Stimulated activated CD4-positive, alpha-beta T cell treated with anti-CD3 and anti-CD28 coated beads, Interleukin-1b, Interleukin-23, amount 100 ng/mL, for 4 hours (primary cell): ENCODE measurements at regions not wholly inside any gene's neighbourhood (a gene's known extent, or its start where the extent isn't known, plus 50 kb on each side); places are given as distances from the start of the nearest gene placed in this dataset.

Experiments
- DNase-seq, 2 donors: peaks; one replicate each; pipeline ENCODE4 v3.0.0-alpha.2; 2020; ENCODE audit warnings: low read depth in 2 of 2

DNA sequence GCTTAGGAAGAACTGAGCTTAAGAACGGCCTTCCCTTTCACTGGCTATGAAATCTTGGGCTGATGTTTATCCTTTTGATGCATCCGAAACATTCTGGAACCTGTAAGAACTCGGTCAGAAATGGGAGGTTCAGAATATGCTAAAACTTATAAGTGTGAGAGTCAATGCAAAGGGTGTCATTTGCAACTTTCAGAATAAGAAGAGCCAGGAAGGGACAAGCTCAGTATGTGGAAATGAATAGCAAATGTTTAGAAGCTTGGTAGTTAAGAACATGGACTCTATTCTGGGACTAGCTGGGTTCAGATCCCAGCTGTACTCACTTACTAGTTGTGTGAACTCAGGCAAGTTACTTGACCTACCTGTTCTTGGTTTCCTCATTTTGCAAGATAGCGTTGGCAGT is 234.1 kb downstream of the OMA1 start:
- DNase-seq: no peak

DNA sequence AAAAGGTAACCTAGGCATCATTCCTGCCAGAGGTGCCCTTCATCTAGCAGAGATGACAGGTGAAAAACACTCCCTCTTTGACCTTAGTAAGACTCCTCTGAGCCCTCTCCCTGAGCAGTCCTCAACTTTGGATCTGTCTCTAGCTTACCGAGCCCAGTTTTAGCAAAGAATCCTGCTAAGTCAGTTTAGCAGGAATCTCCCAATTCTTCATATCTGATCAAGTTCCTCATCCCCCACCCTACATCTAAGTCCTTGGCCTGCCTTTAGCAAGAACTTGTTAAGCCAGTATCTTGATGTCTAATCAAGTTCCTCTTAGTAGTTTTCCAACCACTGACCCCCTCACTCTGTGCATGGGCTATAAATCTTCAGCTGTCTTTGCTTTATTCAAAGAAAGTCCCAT is 235.6 kb downstream of the OMA1 start:
- no peak for DNase-seq

DNA sequence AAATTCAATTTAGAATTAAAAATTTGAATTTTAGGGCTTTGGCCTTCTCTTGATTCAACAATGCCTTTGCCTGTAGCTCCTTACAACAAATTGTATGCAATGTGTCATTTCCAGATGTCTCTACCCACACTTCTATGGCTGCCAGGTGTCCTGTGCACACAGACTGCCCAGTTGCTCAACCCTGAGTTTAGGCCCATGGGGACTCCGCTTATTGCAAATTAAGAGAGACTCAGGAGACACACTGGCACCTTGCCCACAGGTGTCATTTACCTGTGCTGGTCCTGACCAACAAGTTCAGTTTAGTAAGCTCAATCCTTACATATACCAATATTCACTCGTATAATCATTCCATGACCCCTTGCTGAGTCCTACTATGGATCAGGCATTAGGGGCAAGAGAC is 236.1 kb downstream of the OMA1 start:
- no peak for DNase-seq

DNA sequence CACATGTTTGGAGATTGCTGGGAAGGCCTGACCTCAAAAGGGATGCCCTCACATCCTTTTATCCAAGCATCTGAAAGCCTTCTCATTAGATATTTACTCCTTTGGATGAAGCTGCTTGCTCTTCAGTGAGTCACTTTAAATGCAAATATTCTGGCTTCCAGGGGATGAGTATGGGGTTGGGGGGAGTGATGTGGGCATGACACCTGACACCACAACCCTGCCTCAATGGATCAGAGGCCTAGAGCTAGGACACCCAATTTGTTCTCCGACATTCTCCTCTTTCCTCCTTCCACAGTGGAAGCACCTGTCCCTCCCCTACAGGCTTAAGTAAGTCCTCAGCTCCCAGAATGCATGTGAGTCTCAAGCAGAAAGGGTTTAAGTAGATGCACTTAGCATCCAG is 238.3 kb downstream of the OMA1 start:
- no peak for DNase-seq

DNA sequence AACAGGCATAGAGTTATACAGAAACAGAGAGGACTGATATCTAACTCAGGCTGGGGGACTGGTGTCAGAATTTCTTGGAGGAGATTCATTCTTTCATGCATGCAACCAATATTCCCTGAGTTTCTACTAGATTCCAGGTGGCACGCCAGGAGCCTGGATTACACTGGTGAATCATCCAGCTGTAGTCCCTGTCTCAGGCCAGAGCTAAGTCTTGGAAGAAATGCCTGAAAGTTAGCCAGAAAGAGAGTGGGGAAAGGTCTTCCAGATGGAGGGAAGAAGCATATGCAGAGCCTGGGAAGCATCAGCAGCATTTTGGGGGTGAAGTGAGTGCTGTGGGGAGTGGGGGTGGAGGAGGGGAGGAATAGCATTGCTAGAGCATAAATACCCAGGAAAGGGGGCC is 239.1 kb downstream of the OMA1 start:
- no peak for DNase-seq

DNA sequence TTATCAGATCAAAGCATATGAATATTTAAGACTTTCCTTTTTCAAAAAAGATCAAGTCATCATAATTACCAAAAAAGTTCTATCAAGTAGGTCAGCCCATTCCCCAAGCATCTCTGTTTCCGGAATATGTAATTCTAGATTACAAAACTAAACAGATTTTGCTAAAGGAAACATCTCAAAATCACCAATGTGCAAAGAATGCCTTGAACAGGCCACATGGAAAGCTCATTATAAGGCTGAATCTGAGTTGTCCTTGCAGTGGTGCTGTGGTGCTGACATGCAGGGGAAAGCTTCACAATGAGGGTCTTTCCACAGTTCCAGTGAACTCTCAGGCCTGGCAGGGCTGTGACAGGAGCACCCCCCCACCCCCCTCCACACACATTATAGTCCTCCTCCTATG is 240.9 kb downstream of the OMA1 start:
- no peak for DNase-seq

DNA sequence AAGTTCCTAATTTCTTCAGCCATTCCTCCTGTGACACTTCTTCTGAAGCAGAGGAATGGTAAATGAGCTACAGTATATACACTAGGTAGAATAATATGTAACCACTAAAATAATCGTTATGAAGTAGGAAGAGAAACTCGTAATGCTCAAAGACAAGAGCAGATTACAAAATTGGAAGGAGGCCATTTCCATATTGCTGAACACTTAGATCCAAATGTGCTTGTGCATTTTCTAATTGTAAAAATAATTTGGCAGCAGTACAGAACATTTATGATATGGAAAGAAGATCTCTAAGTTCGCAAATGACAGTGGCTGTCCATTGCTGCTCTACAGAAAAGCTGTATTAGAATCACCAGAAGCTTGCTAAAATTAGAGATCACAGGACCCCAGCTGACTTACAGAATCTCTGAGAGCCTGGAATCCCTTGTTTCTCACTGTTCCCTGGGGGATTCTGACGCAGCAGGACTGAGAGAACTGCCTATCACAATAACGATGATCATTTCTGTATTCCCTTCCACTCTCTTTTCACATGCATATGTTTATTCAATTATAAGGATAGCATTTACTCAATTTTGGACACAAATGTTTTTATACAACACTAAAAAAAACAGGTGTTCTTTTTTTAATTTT is 242.1 kb downstream of the OMA1 start:
- DNase-seq: no peak

DNA sequence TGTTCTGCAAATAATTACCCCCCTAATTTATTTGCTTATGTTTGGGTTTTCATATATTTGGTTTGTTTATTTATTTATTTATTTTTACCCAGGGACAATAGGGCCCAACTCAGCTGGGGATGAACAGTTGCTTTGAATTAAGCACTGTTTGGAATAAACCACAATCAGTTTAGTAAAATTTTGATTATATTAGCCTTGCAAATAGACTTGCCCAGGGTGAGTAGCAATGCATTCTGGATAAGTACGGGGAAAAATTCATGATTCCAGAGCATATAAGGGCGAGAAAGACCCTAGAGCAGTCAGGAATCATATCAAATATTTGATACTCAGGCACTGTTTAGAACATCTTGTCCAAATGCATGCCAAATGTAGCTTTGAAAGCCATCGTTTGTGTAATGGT is 242.7 kb downstream of the OMA1 start:
- no peak for DNase-seq

DNA sequence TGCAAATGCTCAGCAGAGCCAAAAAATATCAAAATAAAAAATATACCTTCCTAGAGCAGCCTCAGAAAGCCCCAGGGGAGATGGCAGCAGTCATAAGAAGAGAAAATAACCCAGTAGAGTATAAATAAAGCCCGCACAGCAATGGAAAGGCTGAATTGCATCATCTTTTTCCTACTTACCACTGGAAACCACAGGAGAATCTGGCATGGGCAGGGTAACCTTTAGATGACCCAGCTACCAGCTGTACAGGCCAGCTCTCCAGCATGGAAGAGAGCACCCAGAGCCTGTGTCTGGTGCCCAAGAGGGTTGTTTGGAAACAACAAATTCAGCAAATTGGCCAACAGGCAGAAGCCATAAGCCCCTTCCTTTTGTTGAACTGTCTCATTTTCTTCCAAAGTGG is 253.1 kb downstream of the OMA1 start:
- no peak for DNase-seq

DNA sequence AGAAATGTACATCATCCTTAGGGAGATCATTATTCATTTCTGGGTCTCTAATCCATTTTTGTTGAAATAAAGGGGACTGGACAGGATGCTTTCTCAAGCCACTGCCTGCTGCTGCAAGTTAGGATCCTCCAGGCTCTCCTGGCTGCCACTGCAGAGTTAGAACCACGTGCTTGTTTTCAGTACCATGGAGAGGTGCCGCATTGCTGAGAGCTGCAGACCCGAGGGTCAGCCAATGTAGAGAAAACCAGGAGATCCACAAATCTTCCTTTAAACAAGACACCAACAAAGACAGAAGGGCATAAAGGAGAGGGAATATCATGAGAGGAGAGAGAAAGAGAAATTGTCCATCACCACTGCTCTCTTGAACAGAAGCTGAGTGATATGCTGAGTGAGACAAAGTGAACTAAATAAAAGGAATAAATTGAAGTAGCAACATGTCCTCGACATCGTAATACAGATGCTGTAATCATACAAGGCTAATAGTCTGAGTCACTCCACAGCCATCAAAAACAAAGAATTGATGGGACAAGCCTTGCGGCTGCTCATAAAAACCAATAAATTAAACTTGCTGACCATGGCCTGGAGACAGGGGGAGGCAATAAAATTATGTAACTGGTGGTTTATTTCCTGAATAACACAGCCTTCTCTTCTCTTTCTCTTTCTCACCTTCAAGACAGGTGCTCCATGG is 255.7 kb downstream of the OMA1 start:
- no peak for DNase-seq

DNA sequence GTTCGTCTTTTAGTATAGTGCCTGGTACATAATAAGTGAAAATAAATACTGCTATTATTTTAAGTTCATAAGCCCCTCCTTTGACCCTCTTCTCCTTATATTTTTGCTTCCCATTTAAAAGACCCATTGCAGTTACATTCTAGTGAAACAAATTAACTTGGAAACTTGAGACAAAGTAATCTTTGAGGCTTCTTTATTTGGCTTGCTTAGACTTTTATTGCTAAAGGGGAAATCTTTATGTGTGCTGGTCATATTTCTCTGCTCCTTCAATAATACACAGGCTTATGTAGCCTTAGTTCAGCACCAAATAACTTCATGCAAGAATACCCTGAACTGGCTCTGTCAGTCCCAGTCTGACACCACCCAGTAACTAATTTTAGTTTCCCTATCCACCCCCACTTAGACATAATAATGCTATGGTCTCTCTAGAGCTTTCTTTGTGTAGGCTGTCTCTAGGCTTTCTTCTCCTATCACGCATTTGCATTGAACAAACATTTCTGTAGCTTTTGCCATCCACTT is 257.8 kb downstream of the OMA1 start:
- no peak for DNase-seq

DNA sequence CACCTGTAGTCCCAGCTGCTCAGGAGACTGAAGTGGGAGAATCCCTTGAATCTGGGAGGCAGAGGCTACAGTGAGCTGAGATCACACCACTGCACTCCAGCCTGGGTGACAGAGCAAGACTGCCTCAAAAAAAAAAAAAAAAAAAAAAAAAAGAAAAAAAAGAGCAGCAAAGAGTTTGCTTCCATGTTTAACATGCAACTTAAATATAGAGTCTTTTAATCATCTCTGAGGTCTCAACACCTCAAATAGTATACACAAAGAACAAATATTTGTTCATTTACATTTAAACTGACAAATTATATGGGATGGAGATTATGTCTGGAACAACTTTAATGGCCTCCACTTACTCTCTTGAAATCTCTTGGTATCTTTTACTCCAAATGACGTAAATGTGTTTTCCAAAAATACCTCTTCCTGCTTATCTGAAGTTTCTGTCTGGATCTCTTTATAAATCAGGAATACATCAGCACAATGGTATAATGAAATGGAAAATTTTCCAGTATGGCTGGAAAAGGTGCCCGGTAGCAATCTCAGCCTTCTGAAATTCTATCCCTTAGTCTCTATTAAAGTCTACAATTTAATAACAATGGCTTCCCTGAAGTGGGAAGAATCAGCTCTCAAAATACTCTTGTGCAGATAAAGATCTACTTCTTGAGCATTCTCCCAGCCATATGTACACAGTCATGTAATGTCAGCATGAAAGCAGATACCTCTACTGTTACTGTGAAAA is 258.5 kb downstream of the OMA1 start:
- no peak for DNase-seq

DNA sequence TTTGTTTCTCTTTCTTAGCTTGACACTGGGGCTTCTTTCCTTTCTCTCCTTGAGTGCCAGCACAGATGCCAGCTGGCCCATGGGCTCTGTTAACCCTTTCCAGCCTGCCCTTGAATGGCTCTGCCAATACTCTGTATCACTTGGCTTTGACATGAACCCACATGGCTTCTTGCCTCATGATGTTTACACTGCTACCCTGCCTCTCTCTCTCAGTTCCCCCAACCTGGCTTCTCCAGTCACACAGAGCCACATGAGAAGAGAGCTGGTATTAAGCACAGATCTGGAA is 262.4 kb downstream of the OMA1 start:
- DNase-seq: no peak

DNA sequence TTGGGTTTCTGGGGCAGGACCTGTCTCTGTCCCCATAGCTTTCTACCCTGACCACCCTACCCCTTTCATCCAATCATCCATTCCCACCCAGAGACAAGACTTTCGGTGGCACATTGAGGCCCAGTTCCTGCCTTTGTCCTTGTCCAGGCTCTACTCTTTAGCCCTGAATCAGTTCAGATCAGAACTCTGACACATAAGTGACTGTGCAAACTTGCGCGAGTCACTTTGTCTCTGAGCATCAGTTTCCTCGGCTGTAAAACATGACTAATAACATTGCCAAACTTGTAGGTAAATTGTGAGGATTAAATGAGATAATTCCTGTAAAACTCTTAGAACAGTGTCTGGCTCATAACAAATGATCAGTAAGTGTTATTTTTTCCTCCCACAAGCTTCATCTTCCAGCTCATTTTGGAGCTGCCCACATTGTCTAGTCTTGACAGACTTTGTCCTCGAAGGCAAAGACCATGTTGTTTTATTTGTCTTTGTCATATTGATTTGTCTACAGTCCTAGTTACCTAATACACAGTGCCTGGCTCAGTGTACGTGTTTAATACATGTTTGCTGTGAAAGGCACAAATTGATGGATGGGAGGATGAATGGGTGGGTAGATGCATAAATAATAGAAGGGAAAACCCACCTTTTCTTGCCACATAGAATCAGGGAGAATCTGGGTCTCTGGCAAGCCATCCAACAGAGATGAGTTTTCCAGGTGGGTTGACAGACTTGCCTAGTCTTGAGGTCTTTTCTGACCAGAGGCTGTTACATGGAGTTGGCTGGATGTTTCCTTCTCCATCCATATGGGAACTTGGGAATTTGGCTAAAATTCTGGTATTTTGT is 262.9 kb downstream of the OMA1 start:
- DNase-seq: no peak

DNA sequence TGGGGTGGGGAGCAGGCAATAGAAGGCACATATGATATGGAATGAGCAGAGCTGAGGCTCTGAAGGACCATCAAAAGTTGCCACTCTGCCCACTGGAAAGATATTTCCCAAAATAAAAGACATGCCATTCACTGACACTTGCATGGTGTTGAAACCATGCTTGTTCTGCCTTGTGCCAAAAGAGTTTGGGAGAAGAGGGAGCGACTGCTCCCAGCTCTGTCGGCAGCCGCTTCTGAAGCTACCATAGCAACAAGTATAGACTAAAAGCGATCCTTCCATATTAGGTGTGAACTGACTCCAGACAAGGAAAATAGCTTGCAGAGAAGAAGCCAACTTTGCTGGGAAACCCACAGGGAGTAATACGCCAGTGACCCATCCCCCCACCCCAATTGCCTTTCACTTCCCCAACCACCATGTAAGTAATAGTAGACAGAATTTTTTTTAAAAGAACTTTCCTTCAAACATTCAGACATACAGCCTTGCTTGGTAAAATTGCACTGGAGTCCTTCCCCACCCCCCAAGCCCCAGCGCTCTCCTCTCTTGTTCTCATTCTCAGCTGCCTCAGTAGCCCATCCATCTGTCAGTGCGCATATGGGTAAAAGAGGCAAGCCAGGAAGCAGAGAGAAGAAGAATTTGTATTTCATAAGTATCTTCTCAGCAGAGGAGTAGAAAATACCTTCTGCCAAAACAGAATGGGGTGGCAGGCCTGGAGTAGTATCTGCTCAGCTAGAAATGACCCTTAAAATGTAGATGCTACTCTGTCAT is 263.7 kb downstream of the OMA1 start:
- no peak for DNase-seq

DNA sequence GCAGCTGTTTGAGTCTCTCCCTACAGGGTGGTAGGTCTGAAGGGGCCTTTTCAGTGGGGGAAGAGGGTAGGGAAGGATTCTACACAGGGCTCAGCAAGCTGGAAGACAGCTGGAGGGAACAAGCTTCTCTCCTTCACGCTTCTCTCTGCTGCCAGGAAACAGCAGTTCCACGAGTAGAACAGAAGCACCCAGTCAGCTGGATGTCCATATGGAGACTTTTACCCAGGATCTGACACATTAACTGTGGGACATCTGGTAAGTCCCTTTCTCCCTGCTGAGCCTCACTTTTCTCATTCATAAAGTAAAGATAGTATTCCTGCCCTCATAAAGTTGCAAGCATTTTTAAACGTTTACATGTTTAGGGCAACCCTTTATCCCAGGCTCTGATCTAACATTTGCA is 280.3 kb downstream of the OMA1 start:
- DNase-seq: no peak

DNA sequence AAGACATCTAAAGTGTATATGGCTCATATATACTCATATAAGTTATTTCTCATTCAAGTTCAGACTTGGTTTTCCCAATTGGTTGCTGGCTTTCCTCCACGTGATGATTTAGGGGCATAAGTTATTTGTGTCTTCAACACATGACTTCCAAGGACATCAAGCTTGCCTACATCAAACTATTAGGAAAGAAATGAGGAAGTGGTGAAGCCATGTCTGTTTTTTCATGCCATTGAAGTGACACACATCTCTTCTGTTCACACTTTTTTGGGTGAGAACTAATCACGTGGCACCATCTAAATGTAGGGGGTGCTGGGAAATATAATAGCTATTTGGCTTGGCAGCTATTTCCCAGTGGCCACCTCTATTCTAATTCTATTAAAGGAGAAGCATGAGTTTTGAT is 282.1 kb downstream of the OMA1 start:
- DNase-seq: no peak

DNA sequence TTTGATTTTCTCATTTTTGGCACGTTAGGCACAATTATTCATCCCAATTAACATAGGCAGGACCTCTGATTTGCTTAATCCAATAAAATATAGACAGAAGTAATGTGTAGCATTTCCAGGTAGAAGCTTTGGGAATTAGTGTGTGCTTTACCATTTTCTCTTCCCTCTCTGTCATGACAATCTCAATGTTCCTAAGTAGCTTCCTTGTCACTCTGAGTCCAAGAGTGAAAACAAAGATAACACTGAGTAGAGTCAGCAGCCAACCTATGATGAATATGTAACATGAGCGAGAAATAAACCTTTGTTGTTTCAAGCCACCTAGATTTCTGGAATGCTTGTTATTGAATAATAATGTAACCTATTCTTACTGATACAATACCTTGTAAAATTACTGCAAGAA is 283.8 kb downstream of the OMA1 start:
- DNase-seq: no peak

DNA sequence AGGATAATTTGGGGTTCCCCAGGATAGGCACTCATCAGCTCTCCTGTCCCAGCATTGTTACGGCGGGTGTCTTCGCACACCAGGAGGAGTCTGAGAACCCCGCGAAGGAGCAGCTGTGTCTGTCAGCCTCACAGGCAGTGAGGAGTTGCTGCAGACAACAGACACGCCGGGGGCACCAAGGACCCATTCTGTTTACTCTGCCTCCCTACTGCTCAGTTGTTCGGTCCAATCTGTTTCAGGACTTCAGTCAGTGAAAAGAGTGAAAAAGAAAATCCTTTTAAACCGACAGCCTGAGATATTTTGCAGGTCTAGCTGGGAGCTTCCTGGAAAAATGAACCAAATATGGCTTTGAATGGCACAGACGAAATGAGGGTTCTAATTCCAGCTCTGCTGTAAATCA is 288.4 kb downstream of the OMA1 start:
- DNase-seq: no peak

DNA sequence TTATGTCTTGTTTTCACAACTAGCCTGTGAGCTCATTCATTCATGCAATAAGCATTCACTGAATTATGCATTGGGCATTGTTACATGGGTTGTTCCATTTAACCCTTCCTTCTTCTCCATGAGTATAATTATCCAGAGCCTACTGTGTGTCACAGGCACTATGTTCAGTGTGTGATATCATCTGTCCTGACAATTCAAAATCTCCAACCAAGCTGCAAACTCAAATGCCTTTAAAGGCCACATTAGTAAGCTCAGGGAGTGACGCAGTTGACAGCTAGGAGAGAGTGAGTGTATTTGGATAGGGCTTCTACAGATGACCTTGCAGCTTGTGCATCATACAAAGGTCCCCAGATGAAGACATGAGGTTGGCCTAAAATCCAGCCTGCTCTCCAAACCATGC is 289.5 kb downstream of the OMA1 start:
- DNase-seq: no peak

DNA sequence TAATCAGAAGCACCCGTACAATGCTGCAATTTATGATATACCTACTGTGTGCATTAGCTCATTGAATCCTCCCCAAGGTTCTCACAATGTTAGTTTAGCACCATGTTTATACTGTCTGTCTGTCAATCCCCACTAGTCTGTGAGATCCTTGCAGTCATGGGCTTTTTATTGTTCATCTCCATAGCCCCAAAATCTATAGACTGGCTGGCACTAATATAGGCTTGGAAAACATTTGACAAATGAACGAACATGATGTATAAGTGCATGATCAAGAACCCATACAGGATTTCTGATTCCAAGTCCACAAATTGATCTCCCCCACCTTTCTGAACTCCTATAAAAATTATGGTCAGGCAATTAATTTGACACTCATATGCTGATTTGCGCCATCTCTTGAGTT is 290.0 kb downstream of the OMA1 start:
- DNase-seq: no peak

DNA sequence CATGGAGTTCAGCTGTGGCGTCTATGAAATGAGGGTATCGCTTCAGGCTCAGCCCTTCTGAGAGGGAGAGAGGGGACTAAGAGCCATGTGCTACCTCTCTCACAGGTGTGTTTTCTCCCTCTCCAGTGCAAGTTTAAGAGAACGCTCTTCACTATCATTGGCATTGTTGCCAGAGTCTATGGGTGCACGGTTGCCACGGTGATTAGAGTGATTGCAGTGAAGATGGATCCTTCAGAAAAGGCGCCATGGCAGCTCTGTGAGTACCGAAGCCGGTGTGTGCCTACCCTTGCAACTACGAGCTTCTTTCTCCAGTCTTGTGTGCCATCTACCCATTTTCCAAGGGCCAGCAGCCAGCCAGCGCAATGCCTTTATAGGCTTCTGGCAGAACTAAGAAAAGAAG is 290.5 kb downstream of the OMA1 start:
- DNase-seq: no peak
